Neural cell (in vitro differentiated cells): ENCODE measurements at regions not wholly inside any gene's neighbourhood (a gene's known extent, or its start where the extent isn't known, plus 50 kb on each side); places are given as distances from the start of the nearest gene placed in this dataset.

ENCODE experiments used
- H2AFZ ChIP-seq: fragments of 200-600, 300-800 bp; sonication (generic), shearing (Covaris generic); 2 replicates; pipeline ENCODE4 v1.6.0; 2014; ENCODE audit warnings: low read depth, mild to moderate bottlenecking, antibody characterized with exemption, low read length, moderate library complexity
- H3F3A ChIP-seq: fragments of 200-600 bp; shearing (Covaris generic); 2 replicates; pipeline ENCODE4 v1.6.1; 2016; ENCODE audit warnings: mild to moderate bottlenecking, moderate library complexity, mixed read lengths, antibody characterized with exemption, low read length; ENCODE audit not compliant: insufficient read depth, poor library complexity, severe bottlenecking
- H3K27ac ChIP-seq: fragments of 200-600, 300-800 bp; sonication (generic), shearing (Covaris generic); 2 replicates; pipeline ENCODE4 v1.5.1; 2014; ENCODE audit warnings: mild to moderate bottlenecking, low read length, moderate library complexity
- H3K27me3 ChIP-seq: fragments of 300-800, 200-600 bp; sonication (generic), shearing (Covaris generic); 2 replicates; pipeline ENCODE4 v1.6.0; 2014; ENCODE audit warnings: mild to moderate bottlenecking, low read depth, low read length, moderate library complexity; ENCODE audit not compliant: insufficient read depth
- H3K36me3 ChIP-seq: fragments of 300-800, 200-600 bp; sonication (generic), shearing (Covaris generic); 2 replicates; pipeline ENCODE4 v1.5.1; 2014; ENCODE audit warnings: mild to moderate bottlenecking, antibody characterized with exemption, low read length, moderate library complexity; ENCODE audit not compliant: insufficient read depth
- H3K4me2 ChIP-seq: fragments of 300-800, 200-600 bp; sonication (generic), shearing (Covaris generic); 2 replicates; pipeline ENCODE4 v1.6.0; 2014; ENCODE audit warnings: mild to moderate bottlenecking, low read length
- H3K4me3 ChIP-seq: fragments of 300-800, 200-600 bp; sonication (generic), shearing (Covaris generic); 2 replicates; pipeline ENCODE4 v1.5.1; 2014; ENCODE audit warnings: mild to moderate bottlenecking, low read length, moderate library complexity
- H3K79me2 ChIP-seq: fragments of 200-600 bp; shearing (Covaris generic); replicated peaks from 2 replicates; pipeline ENCODE4 v1.6.0; 2014; ENCODE audit warnings: mild to moderate bottlenecking, low read length, moderate library complexity; ENCODE audit not compliant: insufficient read depth
- H3K9ac ChIP-seq: fragments of 300-800, 200-600 bp; sonication (generic), shearing (Covaris generic); 2 replicates; pipeline ENCODE4 v1.6.1; 2016; ENCODE audit warnings: mild to moderate bottlenecking, low read length, mixed read lengths
- H3K9me2 ChIP-seq: fragments of 200-600 bp; shearing (Covaris generic); 2 replicates; pipeline ENCODE4 v1.6.1; 2016; ENCODE audit warnings: mild to moderate bottlenecking, low read length, mixed read lengths; ENCODE audit not compliant: insufficient read depth
- H3K9me3 ChIP-seq: fragments of 200-600, 300-800 bp; sonication (generic), shearing (Covaris generic); 2 replicates; pipeline ENCODE4 v1.6.1; 2016; ENCODE audit warnings: mild to moderate bottlenecking, mixed run types, low read length, moderate library complexity, mixed read lengths
- H4K20me1 ChIP-seq: fragments of 200-600 bp; shearing (Covaris generic); 2 replicates; pipeline ENCODE4 v1.6.1; 2016; ENCODE audit warnings: mild to moderate bottlenecking, mixed run types; ENCODE audit not compliant: insufficient read depth
- EP300 ChIP-seq: fragments of 450-650 bp; conservative IDR thresholded peaks from 2 replicates; pipeline ENCODE4 v1.6.1; 2014; ENCODE audit warnings: antibody characterized with exemption, mild to moderate bottlenecking, moderate library complexity; ENCODE audit not compliant: poor library complexity, severe bottlenecking
- EZH2 ChIP-seq: fragments of 200-600, 300-800 bp; shearing (Covaris generic), sonication (generic); IDR thresholded peaks from 2 replicates; pipeline ENCODE4 v1.6.1; 2014; ENCODE audit warnings: antibody characterized with exemption, low read length, borderline replicate concordance, mild to moderate bottlenecking; ENCODE audit not compliant: insufficient read depth, poor library complexity, severe bottlenecking
- MXI1 ChIP-seq: fragments of 450-650 bp; conservative IDR thresholded peaks from 2 replicates; pipeline ENCODE4 v1.6.1; 2014; ENCODE audit warnings: antibody characterized with exemption, mild to moderate bottlenecking; ENCODE audit not compliant: poor library complexity, severe bottlenecking
- POLR2AphosphoS5 ChIP-seq: IDR thresholded peaks from 2 replicates; pipeline ENCODE4 v1.6.1; 2012
- RAD21 ChIP-seq: fragments of 450-650 bp; conservative IDR thresholded peaks from 2 replicates; pipeline ENCODE4 v1.6.1; 2014; ENCODE audit warnings: antibody characterized with exemption, mild to moderate bottlenecking, moderate library complexity
- REST ChIP-seq: IDR thresholded peaks from 2 replicates; pipeline ENCODE4 v1.6.1; 2012; ENCODE audit warnings: borderline replicate concordance
- SMC3 ChIP-seq: fragments of 450-650 bp; conservative IDR thresholded peaks from 2 replicates; pipeline ENCODE4 v1.6.1; 2014; ENCODE audit warnings: antibody characterized with exemption, mild to moderate bottlenecking, moderate library complexity; ENCODE audit not compliant: poor library complexity
- TAF1 ChIP-seq: IDR thresholded peaks from 2 replicates; pipeline ENCODE4 v1.6.1; 2012; ENCODE audit warnings: low read depth
- TF ChIP-seq, protein P1 (sequence below): fragments of 450-650 bp; IDR thresholded peaks from 2 replicates; pipeline ENCODE4 v1.5.1; 2014; ENCODE audit warnings: antibody characterized with exemption, mild to moderate bottlenecking, moderate library complexity; ENCODE audit not compliant: poor library complexity, severe bottlenecking

- no peaks in the 10 kb centered on the region for H3F3A ChIP-seq
- no peak overlapping the region for H3K9ac ChIP-seq
- H3K79me2 ChIP-seq = no peaks in the 10 kb centered on the region
- H3K9me3 ChIP-seq = no peaks in the 10 kb centered on the region
- TF ChIP-seq TAF1 (no peak), REST (no peak)
- TF ChIP-seq, protein P1, sequence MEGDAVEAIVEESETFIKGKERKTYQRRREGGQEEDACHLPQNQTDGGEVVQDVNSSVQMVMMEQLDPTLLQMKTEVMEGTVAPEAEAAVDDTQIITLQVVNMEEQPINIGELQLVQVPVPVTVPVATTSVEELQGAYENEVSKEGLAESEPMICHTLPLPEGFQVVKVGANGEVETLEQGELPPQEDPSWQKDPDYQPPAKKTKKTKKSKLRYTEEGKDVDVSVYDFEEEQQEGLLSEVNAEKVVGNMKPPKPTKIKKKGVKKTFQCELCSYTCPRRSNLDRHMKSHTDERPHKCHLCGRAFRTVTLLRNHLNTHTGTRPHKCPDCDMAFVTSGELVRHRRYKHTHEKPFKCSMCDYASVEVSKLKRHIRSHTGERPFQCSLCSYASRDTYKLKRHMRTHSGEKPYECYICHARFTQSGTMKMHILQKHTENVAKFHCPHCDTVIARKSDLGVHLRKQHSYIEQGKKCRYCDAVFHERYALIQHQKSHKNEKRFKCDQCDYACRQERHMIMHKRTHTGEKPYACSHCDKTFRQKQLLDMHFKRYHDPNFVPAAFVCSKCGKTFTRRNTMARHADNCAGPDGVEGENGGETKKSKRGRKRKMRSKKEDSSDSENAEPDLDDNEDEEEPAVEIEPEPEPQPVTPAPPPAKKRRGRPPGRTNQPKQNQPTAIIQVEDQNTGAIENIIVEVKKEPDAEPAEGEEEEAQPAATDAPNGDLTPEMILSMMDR = no peak
- H3K27ac ChIP-seq = no peak overlapping the region
- H3K4me2 ChIP-seq = no peak overlapping the region
- H4K20me1 ChIP-seq = no peaks in the 10 kb centered on the region
- no peak overlapping the region for H2AFZ ChIP-seq
- no peaks in the 10 kb centered on the region for H3K27me3 ChIP-seq
- no peaks in the 10 kb centered on the region for H3K36me3 ChIP-seq
- no peaks in the 10 kb centered on the region for H3K9me2 ChIP-seq
- H3K4me3 ChIP-seq = no peak overlapping the region
Observed at GRCh38 chr2:19714926-19715325, 186.9 kb downstream of the TTC32 start.

DNA sequence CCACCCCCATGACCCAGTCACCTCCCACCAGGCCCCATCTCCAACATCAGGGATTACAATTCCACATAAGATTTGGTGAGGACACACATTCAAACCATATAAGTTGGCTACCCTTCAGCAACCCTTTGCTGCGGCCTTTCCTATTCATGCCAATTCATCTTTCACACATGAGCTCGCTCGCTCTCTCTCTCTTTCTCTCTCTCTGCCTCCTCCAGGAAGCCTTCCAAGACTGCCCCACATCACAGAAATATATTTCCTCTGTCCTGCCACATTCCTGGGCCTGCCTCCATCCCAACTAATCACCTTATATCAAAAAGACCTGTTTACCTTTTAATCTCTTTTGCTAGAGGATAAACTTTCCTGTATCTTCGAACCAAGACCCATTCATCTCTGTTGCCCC is 188.9 kb downstream of the TTC32 start:
- H3K27me3 ChIP-seq = no peaks in the 10 kb centered on the region
- H4K20me1 ChIP-seq = no peaks in the 10 kb centered on the region
- no peaks in the 10 kb centered on the region for H3F3A ChIP-seq
- H3K9me3 ChIP-seq = no peaks in the 10 kb centered on the region
- TF ChIP-seq REST (no peak), RAD21 (no peak), SMC3 (no peak), EP300 (no peak), MXI1 (no peak), TAF1 (no peak), EZH2 (no peak), POLR2AphosphoS5 (no peak)
- TF ChIP-seq, protein P1 = no peak
- no peak overlapping the region for H3K4me3 ChIP-seq
- no peaks in the 10 kb centered on the region for H3K36me3 ChIP-seq
- H3K27ac ChIP-seq = no peak overlapping the region
- H3K4me2 ChIP-seq = no peak overlapping the region
- no peaks in the 10 kb centered on the region for H3K79me2 ChIP-seq
- H3K9me2 ChIP-seq = no peaks in the 10 kb centered on the region
- no peak overlapping the region for H2AFZ ChIP-seq
- no peak overlapping the region for H3K9ac ChIP-seq
